ENCODE measurements at regions not wholly inside any gene's neighbourhood (a gene's known extent, or its start where the extent isn't known, plus 50 kb on each side); places are given as distances from the start of the nearest gene placed in this dataset.

- TF ChIP-seq TAF1 (IDR thresholded peaks at IDR 0.05; ENCODE audit: borderline replicate concordance, low read depth, low read length) (no peak), POLR2A (IDR thresholded peaks at IDR 0.05; ENCODE audit: low read depth, low read length) (no peak), CTCF (IDR thresholded peaks at IDR 0.05 in 2 of 3, conservative IDR thresholded peaks at IDR 0.05 in 1 of 3; ENCODE audit: control insufficient read depth in 2 of 3, extremely low read depth in 1 of 3, insufficient read depth in 1 of 3, low read depth in 3 of 3, low read length in 3 of 3) (no peak), POLR2AphosphoS5 (IDR thresholded peaks at IDR 0.05; ENCODE audit: low read length) (no peak), GABPA (IDR thresholded peaks at IDR 0.05; ENCODE audit: low read depth) (no peak)
Measured at GRCh38 chr4:103289186-103289585, 91.0 kb upstream of the CENPE start.

Data from GM12878 (cell line).